ENCODE measurements at regions not wholly inside any gene's neighbourhood (a gene's known extent, or its start where the extent isn't known, plus 50 kb on each side); places are given as distances from the start of the nearest gene placed in this dataset.

GRCh38 chr18:64287926-64288325, 139.0 kb upstream of the LINC00305 start:
- TF ChIP-seq POLR2A (IDR thresholded peaks at IDR 0.05): no peak
- TF ChIP-seq CTCF (IDR thresholded peaks at IDR 0.05): no peak
- H3K4me1 ChIP-seq: no peaks in the 10 kb centered on the region
- H3K4me3 ChIP-seq: no peak overlapping the region
- H3K27me3 ChIP-seq: no peaks in the 10 kb centered on the region
- no peaks in the 10 kb centered on the region for H3K9me3 ChIP-seq
- no peaks in the 10 kb centered on the region for H3K36me3 ChIP-seq
- peak overlapping the region in 1 of 4 donors; percentile 31 for H3K27ac ChIP-seq
- no peak for DNase-seq

- no peak for DNase-seq
- Histone ChIP-seq H3K27me3 (no peaks in the 10 kb centered on the region), H3K4me3 (no peak overlapping the region), H3K9me3 (no peaks in the 10 kb centered on the region), H3K4me1 (no peaks in the 10 kb centered on the region), H3K27ac (no peak overlapping the region), H3K36me3 (no peaks in the 10 kb centered on the region)
- TF ChIP-seq POLR2A (IDR thresholded peaks at IDR 0.05) (no peak), CTCF (IDR thresholded peaks at IDR 0.05) (no peak)
Observed at GRCh38 chr18:64283059-64283458, 134.2 kb upstream of the LINC00305 start.

- no peak overlapping the region for H3K4me3 ChIP-seq
- peak in 1 of 3 donors; percentile 69 for DNase-seq
- H3K27me3 ChIP-seq: no peaks in the 10 kb centered on the region
- H3K4me1 ChIP-seq: no peaks in the 10 kb centered on the region
- H3K9me3 ChIP-seq: no peaks in the 10 kb centered on the region
- no peaks in the 10 kb centered on the region for H3K36me3 ChIP-seq
- TF ChIP-seq CTCF (IDR thresholded peaks at IDR 0.05): no peak
- no peak for TF ChIP-seq POLR2A (IDR thresholded peaks at IDR 0.05)
- H3K27ac ChIP-seq: no peak overlapping the region
Observed at GRCh38 chr18:64278026-64278425, 129.1 kb upstream of the LINC00305 start.

GRCh38 chr18:64276311-64277090, 127.6 kb upstream of the LINC00305 start:
- no peak for TF ChIP-seq CTCF (IDR thresholded peaks at IDR 0.05)
- TF ChIP-seq POLR2A (IDR thresholded peaks at IDR 0.05): no peak
- Histone ChIP-seq H3K4me1 (peaks cover 0 to 4% (median 0%) of the 10 kb centered on the region in 4 donors), H3K27ac (no peak overlapping the region), H3K36me3 (no peaks in the 10 kb centered on the region), H3K4me3 (no peak overlapping the region), H3K27me3 (no peaks in the 10 kb centered on the region), H3K9me3 (no peaks in the 10 kb centered on the region)
- DNase-seq: no peak

GRCh38 chr18:64275593-64276300, 126.9 kb upstream of the LINC00305 start:
- peaks cover 0 to 8% (median 0%) of the 10 kb centered on the region in 4 donors for H3K4me1 ChIP-seq
- TF ChIP-seq CTCF (IDR thresholded peaks at IDR 0.05): no peak
- no peak for TF ChIP-seq POLR2A (IDR thresholded peaks at IDR 0.05)
- no peak for DNase-seq

More at GRCh38 chr18:64275593-64276300, 126.9 kb upstream of the LINC00305 start:
- H3K9me3 ChIP-seq: no peaks in the 10 kb centered on the region
- no peaks in the 10 kb centered on the region for H3K36me3 ChIP-seq
- H3K27me3 ChIP-seq: no peaks in the 10 kb centered on the region
- H3K4me3 ChIP-seq: no peak overlapping the region
- no peak overlapping the region for H3K27ac ChIP-seq

All from Peyer's patch (tissue), 4 donors.